ENCODE measurements at regions not wholly inside any gene's neighbourhood (a gene's known extent, or its start where the extent isn't known, plus 50 kb on each side); places are given as distances from the start of the nearest gene placed in this dataset.

DNA sequence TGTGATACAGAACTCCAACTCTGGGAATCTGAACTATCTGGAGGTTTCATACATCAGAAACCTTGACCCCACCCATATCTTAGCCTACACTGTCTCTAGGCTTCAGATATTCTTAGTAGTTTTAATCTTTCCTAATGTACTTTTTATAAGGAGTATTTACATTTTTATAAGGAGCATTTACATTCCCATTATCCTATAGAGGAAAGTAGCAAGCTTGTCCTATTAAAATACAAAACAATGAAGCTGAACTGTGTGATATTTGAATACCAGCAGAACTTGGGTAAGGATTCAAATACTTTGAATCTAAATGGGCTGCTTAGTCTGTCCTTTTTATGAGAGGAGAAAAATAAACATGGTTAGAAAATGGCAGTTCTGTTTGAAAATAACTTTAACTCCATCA is 247.4 kb downstream of the FMR1NB start:
- no peak for DNase-seq
- no peak overlapping the region for H3K27ac ChIP-seq
- no peaks in the 10 kb centered on the region for H3K36me3 ChIP-seq

DNA sequence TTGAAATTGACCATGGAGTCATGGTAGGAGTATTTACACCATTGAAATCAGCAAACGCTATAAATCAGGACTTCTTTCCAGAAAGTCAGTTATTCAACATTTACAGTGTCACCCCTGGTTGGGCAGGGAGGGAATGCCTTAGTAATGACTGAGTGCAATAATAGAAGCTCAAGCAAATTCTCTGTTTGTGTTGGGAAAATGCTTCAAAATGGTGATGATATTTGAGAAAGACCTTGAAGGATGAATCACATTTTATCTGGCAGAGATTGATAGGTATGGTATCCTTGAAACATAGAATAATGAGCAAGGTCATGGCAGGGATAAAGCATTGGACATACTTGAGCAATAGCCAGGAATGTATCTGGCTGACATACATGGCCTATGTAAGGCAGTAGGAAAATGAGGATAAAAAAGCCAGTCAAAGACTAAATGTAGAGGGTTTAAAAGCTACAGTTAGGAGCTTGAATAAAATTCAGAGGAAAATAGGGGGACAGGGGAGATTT is 248.7 kb downstream of the FMR1NB start:
- Histone ChIP-seq H3K4me3 (no peak overlapping the region), H3K36me3 (no peaks in the 10 kb centered on the region), H3K9me3 (no peaks in the 10 kb centered on the region), H3K27me3 (no peaks in the 10 kb centered on the region), H3K4me1 (no peaks in the 10 kb centered on the region), H3K27ac (no peak overlapping the region)
- no peak for ATAC-seq
- no peak for DNase-seq
- intact Hi-C loops (cut with DNase I) = no loop called here
- TF ChIP-seq CTCF (IDR thresholded peaks at IDR 0.05) = no peak

More for the DNA sequence above, 247.4 kb downstream of the FMR1NB start:
- TF ChIP-seq CTCF (IDR thresholded peaks at IDR 0.05) = no peak
- no peaks in the 10 kb centered on the region for H3K4me1 ChIP-seq
- intact Hi-C loops (cut with DNase I) = no loop called here
- no peak overlapping the region for H3K4me3 ChIP-seq
- H3K27me3 ChIP-seq = no peaks in the 10 kb centered on the region
- H3K9me3 ChIP-seq = no peaks in the 10 kb centered on the region
- ATAC-seq = no peak

DNA sequence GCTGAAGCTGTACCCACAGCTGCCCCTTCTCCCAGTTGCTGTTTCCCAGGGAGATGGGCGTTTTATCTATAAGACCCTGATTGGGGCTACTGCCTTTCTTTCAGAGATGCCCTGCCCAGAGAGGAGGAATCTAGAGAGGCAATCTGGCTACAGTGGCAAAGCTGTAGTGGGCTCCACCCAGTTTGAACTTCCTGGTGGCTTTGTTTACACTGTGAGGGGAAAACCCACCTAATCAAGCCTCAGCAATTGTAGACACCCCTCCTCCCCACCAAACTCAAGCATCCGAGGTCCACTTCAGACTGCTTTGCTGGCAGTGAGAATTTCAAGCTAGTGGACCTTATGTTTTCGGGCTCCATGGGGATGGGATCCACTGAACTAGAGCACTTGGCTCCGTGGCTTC is 240.4 kb upstream of the AFF2 start:
- no peak for ATAC-seq
- H3K9me3 ChIP-seq = no peaks in the 10 kb centered on the region
- H3K27ac ChIP-seq = no peak overlapping the region
- H3K4me3 ChIP-seq = no peak overlapping the region
- DNase-seq = no peak
- no peaks in the 10 kb centered on the region for H3K4me1 ChIP-seq
- no peak for TF ChIP-seq CTCF (IDR thresholded peaks at IDR 0.05)
- intact Hi-C loops (cut with DNase I) = no loop called here
- H3K27me3 ChIP-seq = no peaks in the 10 kb centered on the region
- no peaks in the 10 kb centered on the region for H3K36me3 ChIP-seq

GRCh38 chrX:148265829-148266228 is 234.6 kb upstream of the AFF2 start:
- ATAC-seq = no peak
- intact Hi-C loops (cut with DNase I) = no loop called here
- Histone ChIP-seq H3K27ac (no peak overlapping the region), H3K4me1 (no peaks in the 10 kb centered on the region), H3K4me3 (no peak overlapping the region), H3K27me3 (no peaks in the 10 kb centered on the region), H3K9me3 (no peaks in the 10 kb centered on the region), H3K36me3 (no peaks in the 10 kb centered on the region)
- TF ChIP-seq CTCF (IDR thresholded peaks at IDR 0.05) = no peak
- DNase-seq = no peak

- Histone ChIP-seq H3K36me3 (no peaks in the 10 kb centered on the region), H3K9me3 (no peaks in the 10 kb centered on the region), H3K4me3 (no peak overlapping the region), H3K27ac (no peak overlapping the region), H3K27me3 (no peaks in the 10 kb centered on the region), H3K4me1 (no peaks in the 10 kb centered on the region)
- no peak for TF ChIP-seq CTCF (IDR thresholded peaks at IDR 0.05)
- intact Hi-C loops (cut with DNase I) = no loop called here
- no peak for DNase-seq
- no peak for ATAC-seq
These were observed 231.7 kb upstream of the AFF2 start for GRCh38 chrX:148268673-148269072.

Measured in left lung (tissue), 4 donors.